ENCODE measurements at regions not wholly inside any gene's neighbourhood (a gene's known extent, or its start where the extent isn't known, plus 50 kb on each side); places are given as distances from the start of the nearest gene placed in this dataset.

- intact Hi-C loops (cut with DNase I) = no loop called here
Observed at GRCh38 chr1:58365328-58365727, 181.2 kb downstream of the OMA1 start.

GRCh38 chr1:58363585-58363984, 182.9 kb downstream of the OMA1 start:
- Histone ChIP-seq H3K4me3 (no peak overlapping the region), H3K36me3 (no peaks in the 10 kb centered on the region), H3K27me3 (no peaks in the 10 kb centered on the region), H3K27ac (no peak overlapping the region), H3K9me3 (no peaks in the 10 kb centered on the region), H3K4me1 (no peaks in the 10 kb centered on the region)
- intact Hi-C loops (cut with DNase I) = no loop called here
- ATAC-seq = no peak
- DNase-seq = no peak
- TF ChIP-seq CTCF (IDR thresholded peaks at IDR 0.05) = no peak
- 57% methylated on average over 3 of the region's 3 CpGs for WGBS (ENCODE audit: insufficient coverage, low coverage, low lambda C conversion rate, missing lambda C conversion rate)

More at GRCh38 chr1:58365328-58365727, 181.2 kb downstream of the OMA1 start:
- TF ChIP-seq POLR2A (IDR thresholded peaks at IDR 0.05) (no peak), CTCF (IDR thresholded peaks at IDR 0.05) (no peak)
- WGBS (ENCODE audit: insufficient coverage, low coverage, low lambda C conversion rate, missing lambda C conversion rate) = 91% methylated on average over 2 of the region's 2 CpGs
- H3K4me1 ChIP-seq = no peaks in the 10 kb centered on the region
- no peak for DNase-seq
- H3K27ac ChIP-seq = no peak overlapping the region
- H3K27me3 ChIP-seq = no peaks in the 10 kb centered on the region
- H3K36me3 ChIP-seq = no peaks in the 10 kb centered on the region
- no peak for ATAC-seq
- H3K9me3 ChIP-seq = no peaks in the 10 kb centered on the region
- no peak overlapping the region for H3K4me3 ChIP-seq

- intact Hi-C loops (cut with DNase I) = no loop called here
Observed at GRCh38 chr1:58361134-58361533, 185.4 kb downstream of the OMA1 start.

GRCh38 chr1:58358346-58358745, 188.2 kb downstream of the OMA1 start:
- Histone ChIP-seq H3K4me3 (no peak overlapping the region), H3K4me1 (no peaks in the 10 kb centered on the region), H3K27ac (no peak overlapping the region), H3K9me3 (no peaks in the 10 kb centered on the region), H3K27me3 (no peaks in the 10 kb centered on the region), H3K36me3 (no peaks in the 10 kb centered on the region)
- WGBS (ENCODE audit: insufficient coverage, low coverage, low lambda C conversion rate, missing lambda C conversion rate) = 54% methylated on average over 4 of the region's 4 CpGs
- no peak for DNase-seq
- peak; percentile 51 to 91 (median 62) for ATAC-seq
- intact Hi-C loops (cut with DNase I) = no loop called here
- TF ChIP-seq POLR2A (IDR thresholded peaks at IDR 0.05) (no peak), CTCF (IDR thresholded peaks at IDR 0.05) (no peak)

More at GRCh38 chr1:58361134-58361533, 185.4 kb downstream of the OMA1 start:
- no peak overlapping the region for H3K4me3 ChIP-seq
- no peak for TF ChIP-seq CTCF (IDR thresholded peaks at IDR 0.05)
- TF ChIP-seq POLR2A (IDR thresholded peaks at IDR 0.05) = no peak
- H3K9me3 ChIP-seq = no peaks in the 10 kb centered on the region
- no peak overlapping the region for H3K27ac ChIP-seq
- H3K4me1 ChIP-seq = no peaks in the 10 kb centered on the region
- no peaks in the 10 kb centered on the region for H3K36me3 ChIP-seq
- ATAC-seq (no peak), DNase-seq (no peak)
- no peaks in the 10 kb centered on the region for H3K27me3 ChIP-seq
- 63% methylated on average over 1 of the region's 2 CpGs for WGBS (ENCODE audit: insufficient coverage, low coverage, low lambda C conversion rate, missing lambda C conversion rate)

GRCh38 chr1:58356402-58356801, 190.1 kb downstream of the OMA1 start:
- Histone ChIP-seq H3K27ac (no peak overlapping the region), H3K36me3 (no peaks in the 10 kb centered on the region), H3K9me3 (no peaks in the 10 kb centered on the region), H3K4me3 (no peak overlapping the region), H3K4me1 (no peaks in the 10 kb centered on the region), H3K27me3 (no peaks in the 10 kb centered on the region)
- TF ChIP-seq CTCF (IDR thresholded peaks at IDR 0.05) = no peak
- no peak for TF ChIP-seq POLR2A (IDR thresholded peaks at IDR 0.05)
- ATAC-seq (no peak), DNase-seq (no peak)
- WGBS (ENCODE audit: insufficient coverage, low coverage, low lambda C conversion rate, missing lambda C conversion rate) = 77% methylated on average over 2 of the region's 2 CpGs
- intact Hi-C loops (cut with DNase I) = no loop called here
